ENCODE measurements at regions not wholly inside any gene's neighbourhood (a gene's known extent, or its start where the extent isn't known, plus 50 kb on each side); places are given as distances from the start of the nearest gene placed in this dataset.

DNA sequence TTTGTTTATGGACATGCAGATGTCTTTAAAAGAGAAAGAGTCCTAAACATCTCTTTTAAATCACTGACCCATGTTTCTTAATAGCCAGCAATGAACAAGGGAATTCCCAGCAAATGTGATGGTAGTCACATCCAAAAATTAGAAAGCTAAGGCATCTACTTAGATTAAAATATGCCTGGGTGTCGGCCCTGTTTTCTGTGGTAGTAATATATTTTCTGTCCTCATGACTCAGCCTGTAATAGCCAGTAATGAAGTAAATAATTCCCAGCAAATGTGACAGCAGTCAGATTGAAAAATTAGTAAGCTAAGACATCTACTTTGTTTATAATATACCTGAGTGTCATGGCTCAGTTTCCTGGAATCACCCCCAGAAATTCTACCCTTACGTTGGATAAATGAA lies 60.6 kb upstream of the MYRIP start:
- no peak for DNase-seq

DNA sequence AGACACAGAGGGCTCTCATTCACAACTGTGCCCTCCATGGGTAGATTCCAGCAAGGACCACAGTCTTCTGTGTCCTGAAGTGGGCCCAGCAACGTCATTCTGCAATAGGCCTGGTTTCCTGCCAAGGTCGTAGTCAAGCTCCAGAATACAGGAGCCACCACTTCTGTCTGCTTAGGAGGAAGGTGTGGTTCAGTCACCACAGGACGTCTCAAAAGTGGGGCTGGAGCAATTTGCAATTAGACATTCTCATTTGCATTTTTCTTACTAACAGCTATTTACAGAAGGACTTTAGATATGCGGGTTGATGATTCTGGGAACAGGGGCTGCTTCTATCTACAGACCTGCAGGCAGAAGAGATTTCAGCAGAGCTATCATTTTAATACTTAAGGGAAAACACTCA lies 58.7 kb upstream of the MYRIP start:
- DNase-seq = no peak

DNA sequence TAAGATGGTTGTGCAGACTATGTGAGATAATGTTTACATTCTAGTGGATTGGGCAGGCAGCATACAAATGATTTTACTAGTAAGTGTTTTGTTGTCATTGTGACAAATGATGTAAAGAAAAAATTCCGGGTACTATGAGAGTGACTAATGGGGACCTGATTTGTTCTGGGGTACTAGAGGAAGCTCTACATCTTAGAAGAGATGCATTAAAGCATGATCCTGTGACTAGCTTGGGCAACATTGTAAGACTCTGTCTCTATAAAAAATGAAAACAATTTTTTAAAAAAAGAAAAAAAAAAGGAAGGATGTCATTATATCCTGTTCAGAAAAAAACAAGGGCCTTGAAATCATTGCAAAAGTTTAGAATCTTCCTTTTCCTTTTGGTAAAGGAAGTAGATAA lies 58.1 kb upstream of the MYRIP start:
- no peak for DNase-seq

DNA sequence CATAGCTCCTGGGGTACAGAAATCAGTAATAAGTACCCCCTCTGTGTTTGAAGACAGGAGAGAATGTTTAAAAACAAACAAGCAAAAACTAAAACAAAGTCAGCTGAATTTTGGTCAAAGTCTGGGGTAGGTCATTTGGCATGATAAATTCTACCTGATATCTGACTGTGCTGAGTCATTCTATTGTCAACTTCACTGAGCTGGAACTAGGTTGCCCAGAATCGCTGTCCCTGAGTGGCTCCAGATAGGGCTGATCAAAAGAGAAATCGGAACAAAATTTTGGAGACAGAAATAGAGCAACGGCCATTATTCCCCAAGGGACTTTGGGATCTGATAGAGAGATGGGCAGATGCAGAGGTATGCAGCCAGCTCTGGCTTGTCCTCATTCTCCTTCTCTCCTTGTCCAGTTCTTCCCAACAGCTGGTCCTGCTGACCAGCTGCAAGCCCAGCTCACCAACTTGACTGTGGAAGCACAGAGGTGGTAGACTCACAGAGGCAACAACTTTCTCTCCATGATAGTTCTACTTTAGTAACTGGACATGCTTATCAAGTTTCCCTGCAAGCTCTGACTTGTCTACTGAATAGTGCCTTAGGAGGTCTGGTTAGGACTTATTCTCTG lies 57.3 kb upstream of the MYRIP start:
- DNase-seq = no peak

DNA sequence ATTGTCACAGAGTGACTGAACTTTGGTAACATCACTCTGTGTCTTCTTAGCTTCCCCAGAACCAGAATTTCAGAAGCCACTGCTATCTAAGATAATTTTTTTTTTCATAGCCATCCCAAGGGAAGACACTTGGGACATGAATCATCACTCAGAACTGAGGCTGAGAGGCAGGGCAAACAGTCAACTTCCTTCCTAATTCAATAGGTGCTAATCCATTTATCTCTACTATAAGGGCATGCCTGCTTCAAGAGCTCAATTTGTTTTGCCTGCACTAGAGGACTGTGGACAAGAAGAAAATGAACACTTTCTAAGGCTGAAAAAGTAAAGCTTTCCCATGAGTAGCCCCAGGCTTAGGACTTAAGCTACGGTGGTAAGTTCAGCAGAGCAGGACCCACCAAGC lies 56.7 kb upstream of the MYRIP start:
- DNase-seq = no peak

DNA sequence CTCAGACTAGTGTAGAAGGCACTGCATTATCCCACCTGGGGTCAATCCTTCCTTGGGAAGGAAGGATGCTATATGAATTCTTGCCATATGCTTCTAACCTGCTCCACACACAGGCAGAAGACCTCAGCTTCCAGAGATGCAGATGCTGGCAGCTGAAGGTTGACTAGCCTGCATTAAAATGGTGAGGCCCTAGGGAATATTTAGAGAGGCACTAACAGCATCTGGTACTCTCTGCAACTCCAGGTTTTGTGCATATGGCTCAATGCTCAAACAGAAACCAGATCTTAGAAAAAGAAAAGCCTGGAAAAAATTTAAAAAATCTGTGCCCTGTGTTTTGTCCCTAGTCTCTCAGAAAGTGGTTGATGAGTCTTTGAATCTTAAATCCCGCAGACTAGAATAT lies 56.0 kb upstream of the MYRIP start:
- no peak for DNase-seq

DNA sequence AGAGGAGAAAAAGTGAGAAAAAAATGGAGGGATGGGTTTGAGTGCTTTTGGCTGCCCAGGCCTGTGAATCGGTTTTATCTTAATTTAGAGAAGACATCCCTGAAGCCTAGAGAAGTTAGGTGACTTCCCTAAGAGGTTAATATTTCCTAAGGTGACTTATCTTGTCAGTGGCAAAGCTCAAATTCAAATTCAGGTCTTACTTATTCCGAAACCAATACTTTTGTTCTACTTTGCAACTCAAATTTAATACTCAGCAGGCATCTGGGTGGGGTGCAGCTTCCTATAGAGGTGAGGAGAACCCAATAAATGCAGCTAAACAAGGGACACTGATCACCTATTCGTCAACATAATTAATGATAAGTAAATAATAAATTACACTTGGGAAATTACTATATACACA lies 54.9 kb upstream of the MYRIP start:
- no peak for DNase-seq

DNA sequence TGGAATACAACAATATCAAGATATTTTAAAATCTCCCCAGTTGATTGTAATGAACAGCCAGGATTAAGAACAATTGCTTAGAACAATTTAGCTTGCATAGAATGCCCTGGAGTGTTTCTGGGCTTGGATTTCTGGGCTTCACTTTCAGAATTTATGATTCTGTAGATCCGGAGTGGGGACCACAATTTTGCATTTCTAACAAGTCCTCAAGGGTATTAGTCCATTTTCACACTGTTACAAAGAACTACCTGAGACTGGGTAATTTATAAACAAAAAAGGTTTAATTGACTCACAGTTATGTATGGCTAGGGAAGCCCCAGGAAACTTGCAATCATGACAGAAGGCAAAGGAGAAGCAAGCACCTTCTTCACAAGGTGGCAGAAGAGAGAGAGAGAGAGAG lies 54.3 kb upstream of the MYRIP start:
- DNase-seq = no peak

DNA sequence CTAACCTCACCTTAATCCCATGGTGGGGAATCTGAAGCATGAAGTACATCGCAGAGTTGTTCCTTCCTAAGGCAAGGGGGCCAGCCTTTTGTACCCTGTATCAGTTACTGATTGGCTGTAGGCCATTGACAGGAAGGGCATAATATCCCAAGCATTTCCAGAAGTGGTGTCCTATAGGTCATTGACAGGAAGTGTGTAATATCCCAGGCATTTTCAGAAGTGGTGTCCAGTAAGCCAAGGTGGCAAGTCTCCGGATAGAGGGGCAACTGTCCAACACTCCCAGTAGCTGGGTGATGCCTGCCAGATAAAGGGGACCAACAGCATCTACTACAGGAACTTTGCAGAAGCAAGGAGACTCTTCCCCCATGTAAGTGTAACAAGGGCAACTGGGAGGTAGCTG lies 52.1 kb upstream of the MYRIP start:
- no peak for DNase-seq
